Erythroblast (primary cell): ENCODE measurements at regions not wholly inside any gene's neighbourhood (a gene's known extent, or its start where the extent isn't known, plus 50 kb on each side); places are given as distances from the start of the nearest gene placed in this dataset.

Source experiments
- GATA1 ChIP-seq: IDR thresholded peaks from 2 replicates; pipeline ENCODE4 v1.6.1; 2011; ENCODE audit warnings: low read depth, mild to moderate bottlenecking, control low read depth, low read length, moderate library complexity
- POLR2A ChIP-seq: IDR thresholded peaks from 2 replicates; pipeline ENCODE4 v1.6.1; 2011; ENCODE audit warnings: mild to moderate bottlenecking, low read length

GRCh38 chr17:70017112-70017511, 57.9 kb upstream of the KCNJ16 start:
- TF ChIP-seq POLR2A (no peak), GATA1 (no peak)
